B cell (primary cell): ENCODE measurements at regions not wholly inside any gene's neighbourhood (a gene's known extent, or its start where the extent isn't known, plus 50 kb on each side); places are given as distances from the start of the nearest gene placed in this dataset.

Source experiments
- ATAC-seq: fragments of 200-7000 bp; cut with Tn5 transposase; one replicate; pipeline ENCODE4 v1.10.0; 2021; ENCODE audit warnings: low read depth, mild to moderate bottlenecking, moderate number of reproducible peaks, moderate library complexity
- CTCF ChIA-PET: fragments of 350-600 bp; sonication (Branson Sonifier 250); formaldehyde crosslinking; loops from one replicate; lab custom pipeline; 2021; ENCODE audit warnings: antibody characterized with exemption, inconsistent platforms; lab: Charles Lee
- POLR2A ChIA-PET: fragments of 350-600 bp; sonication (Branson Sonifier 250); formaldehyde crosslinking; loops from one replicate; lab custom pipeline; 2021; ENCODE audit warnings: antibody characterized with exemption; lab: Charles Lee
- DNase-seq: peaks from one replicate; pipeline ENCODE4 v3.0.0; 2013
- H2AFZ ChIP-seq: 2 replicates; pipeline ENCODE4 v1.6.1; 2012; ENCODE audit warnings: mild to moderate bottlenecking, low read depth, low read length; ENCODE audit not compliant: insufficient read depth, poor library complexity, severe bottlenecking
- H3K27ac ChIP-seq, 2 donors: 1 replicate in 1 of 2; 2 replicates in 1 of 2; pipeline ENCODE4 v1.5.1; 2012 to 2013; ENCODE audit warnings: low read length in 2 of 2, mild to moderate bottlenecking in 2 of 2, moderate library complexity in 1 of 2
- H3K27me3 ChIP-seq, 4 experiments: fragments of 200-600 bp in 1 of 4; sonication (generic) in 1 of 4; replicated peaks in 1 of 4; 1 replicate in 2 of 4; 2 replicates in 2 of 4; pipeline versions ENCODE4 v1.6.1 to v1.7.0; 2013 to 2016; ENCODE audit warnings: low read length in 3 of 4, mild to moderate bottlenecking in 2 of 4, mixed read lengths in 1 of 4, moderate library complexity in 1 of 4; ENCODE audit not compliant: insufficient read depth in 4 of 4, control insufficient read depth in 3 of 4; ENCODE audit errors: control extremely low read depth in 1 of 4
- H3K36me3 ChIP-seq, 2 experiments: replicated peaks in 1 of 2; 1 replicate in 1 of 2; 2 replicates in 1 of 2; pipeline versions ENCODE4 v1.6.1 to v1.7.1; 2013; ENCODE audit warnings: low read length in 1 of 2; ENCODE audit not compliant: insufficient read depth in 2 of 2, control insufficient read depth in 1 of 2; ENCODE audit errors: control extremely low read depth in 1 of 2, extremely low read depth in 1 of 2
- H3K4me1 ChIP-seq, 2 donors: fragments of 200-600 bp in 1 of 2; sonication (generic) in 1 of 2; 1 replicate in 1 of 2; 2 replicates in 1 of 2; pipeline versions ENCODE4 v1.5.1 to v1.6.1; 2013 to 2017; ENCODE audit warnings: low read length in 2 of 2; ENCODE audit not compliant: control insufficient read depth in 2 of 2, insufficient read depth in 2 of 2
- H3K4me2 ChIP-seq: replicated peaks from 2 replicates; pipeline ENCODE3; 2012; ENCODE audit warnings: mild to moderate bottlenecking, low read depth, low read length; ENCODE audit not compliant: poor library complexity, severe bottlenecking
- H3K4me3 ChIP-seq, 5 experiments: fragments of 200-600 bp in 1 of 5; sonication (generic) in 1 of 5; 1 replicate in 3 of 5; 2 replicates in 2 of 5; pipeline versions ENCODE4 v1.5.1 to v1.7.0; 2011 to 2016; ENCODE audit warnings: low read length in 4 of 5, mild to moderate bottlenecking in 4 of 5, low read depth in 2 of 5, control low read depth in 1 of 5, moderate library complexity in 1 of 5; ENCODE audit not compliant: insufficient read depth in 1 of 5; ENCODE audit errors: control extremely low read depth in 1 of 5, extremely low read depth in 1 of 5
- H3K79me2 ChIP-seq: fragments of 200-600 bp; sonication (generic); one replicate; pipeline ENCODE4 v1.6.0; 2016; ENCODE audit warnings: low read length; ENCODE audit not compliant: control insufficient read depth, insufficient read depth
- H3K9ac ChIP-seq: fragments of 200-600 bp; sonication (generic); 2 replicates; pipeline ENCODE4 v1.6.1; 2017; ENCODE audit warnings: mild to moderate bottlenecking, low read length, moderate library complexity
- H3K9me3 ChIP-seq, 3 donors: one replicate each; pipeline versions ENCODE4 v1.6.1 to v1.7.1; 2013; ENCODE audit warnings: low read length in 2 of 3; ENCODE audit not compliant: control insufficient read depth in 2 of 3, insufficient read depth in 1 of 3; ENCODE audit errors: control extremely low read depth in 1 of 3
- H4K20me1 ChIP-seq: 2 replicates; pipeline ENCODE4 v1.6.0; 2012; ENCODE audit warnings: mild to moderate bottlenecking, low read length; ENCODE audit not compliant: insufficient read depth, control insufficient read depth, poor library complexity, severe bottlenecking
- H3K27ac Mint-ChIP-seq: one replicate; pipeline ENCODE4 v1.8.0; 2021; ENCODE audit warnings: mixed read lengths
- H3K27me3 Mint-ChIP-seq: one replicate; pipeline ENCODE4 v1.8.0; 2021; ENCODE audit warnings: mixed read lengths
- H3K4me1 Mint-ChIP-seq: one replicate; pipeline ENCODE4 v1.8.0; 2021; ENCODE audit warnings: mixed read lengths
- H3K4me3 Mint-ChIP-seq: one replicate; pipeline ENCODE4 v1.8.0; 2021; ENCODE audit warnings: mixed read lengths
- H3K9me3 Mint-ChIP-seq: one replicate; pipeline ENCODE4 v1.8.0; 2022; ENCODE audit warnings: mixed read lengths; ENCODE audit not compliant: insufficient read depth
- EZH2 ChIP-seq: IDR thresholded peaks from 2 replicates; pipeline ENCODE4 v1.6.1; 2012; ENCODE audit warnings: borderline replicate concordance, low read depth, mild to moderate bottlenecking, moderate library complexity, low read length; ENCODE audit not compliant: insufficient read depth, poor library complexity, severe bottlenecking
- WGBS: methylation state at CpG from one replicate; pipeline ENCODE4 v1.1.5; 2013; ENCODE audit warnings: missing lambda C conversion rate; ENCODE audit not compliant: insufficient coverage; 5-methylcytosine and 5-hydroxymethylcytosine counted together
- intact Hi-C: fragments of 100-400 bp; cut with micrococcal nuclease; formaldehyde crosslinking; loops from one replicate; pipeline ENCODE4 v1.10.0; 2022
- TF ChIP-seq, protein P1 (sequence below): fragments of 200-600 bp; IDR thresholded peaks from one replicate; pipeline ENCODE4 v1.8.0; 2022; ENCODE audit warnings: antibody characterized with exemption, mild to moderate bottlenecking

DNA sequence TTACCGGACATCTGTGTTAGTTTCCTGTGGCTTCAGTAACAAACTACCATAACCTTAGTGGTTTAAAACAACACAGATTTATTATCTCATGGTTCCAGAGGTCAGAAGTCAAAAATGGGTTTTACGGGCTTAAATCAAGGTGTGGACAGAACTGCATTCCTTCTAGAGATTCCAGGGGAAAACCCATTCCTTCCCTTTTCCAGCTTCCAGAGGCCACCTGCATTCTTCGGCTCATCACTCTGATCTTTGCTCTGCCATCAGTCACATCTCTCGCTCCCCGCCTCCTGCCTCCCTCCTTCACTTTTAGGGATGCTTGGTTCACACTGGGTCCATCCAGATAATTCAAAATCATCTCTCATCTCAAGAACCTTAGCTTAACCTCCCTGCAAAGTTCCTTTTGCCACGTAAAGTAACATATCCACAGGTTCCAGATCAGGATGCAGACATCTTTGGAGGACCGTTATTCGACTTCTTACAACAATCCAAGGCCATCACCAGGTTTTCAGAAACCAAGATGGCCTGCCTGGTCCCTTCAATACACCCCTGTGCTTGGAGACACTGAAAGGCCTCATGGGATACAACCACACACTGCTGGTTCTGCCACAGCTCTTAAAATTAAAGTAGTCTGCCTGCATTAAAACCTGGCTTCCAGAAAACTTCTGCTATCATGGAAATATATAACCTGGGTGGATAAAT, 225.9 kb upstream of the MYO3A start:
- Histone ChIP-seq H4K20me1 (no peaks in the 10 kb centered on the region), H3K4me1 (no peaks in the 10 kb centered on the region), H3K36me3 (no peaks in the 10 kb centered on the region), H3K9ac (no peak overlapping the region), H3K9me3 (no peaks in the 10 kb centered on the region), H3K4me3 (no peak overlapping the region), H3K4me2 (no peak overlapping the region), H3K79me2 (no peaks in the 10 kb centered on the region), H3K27me3 (no peaks in the 10 kb centered on the region), H3K27ac (no peak overlapping the region), H2AFZ (no peak overlapping the region)
- WGBS = 76% methylated on average over 7 of the region's 8 CpGs
- DNase-seq (no peak), ATAC-seq (no peak)
- no peaks in the 10 kb centered on the region for H3K4me1 Mint-ChIP-seq
- no peak overlapping the region for H3K4me3 Mint-ChIP-seq
- ChIA-PET CTCF (no interaction called here), POLR2A (no interaction called here)
- H3K9me3 Mint-ChIP-seq = no peaks in the 10 kb centered on the region
- TF ChIP-seq EZH2 = no peak
- TF ChIP-seq, protein P1, sequence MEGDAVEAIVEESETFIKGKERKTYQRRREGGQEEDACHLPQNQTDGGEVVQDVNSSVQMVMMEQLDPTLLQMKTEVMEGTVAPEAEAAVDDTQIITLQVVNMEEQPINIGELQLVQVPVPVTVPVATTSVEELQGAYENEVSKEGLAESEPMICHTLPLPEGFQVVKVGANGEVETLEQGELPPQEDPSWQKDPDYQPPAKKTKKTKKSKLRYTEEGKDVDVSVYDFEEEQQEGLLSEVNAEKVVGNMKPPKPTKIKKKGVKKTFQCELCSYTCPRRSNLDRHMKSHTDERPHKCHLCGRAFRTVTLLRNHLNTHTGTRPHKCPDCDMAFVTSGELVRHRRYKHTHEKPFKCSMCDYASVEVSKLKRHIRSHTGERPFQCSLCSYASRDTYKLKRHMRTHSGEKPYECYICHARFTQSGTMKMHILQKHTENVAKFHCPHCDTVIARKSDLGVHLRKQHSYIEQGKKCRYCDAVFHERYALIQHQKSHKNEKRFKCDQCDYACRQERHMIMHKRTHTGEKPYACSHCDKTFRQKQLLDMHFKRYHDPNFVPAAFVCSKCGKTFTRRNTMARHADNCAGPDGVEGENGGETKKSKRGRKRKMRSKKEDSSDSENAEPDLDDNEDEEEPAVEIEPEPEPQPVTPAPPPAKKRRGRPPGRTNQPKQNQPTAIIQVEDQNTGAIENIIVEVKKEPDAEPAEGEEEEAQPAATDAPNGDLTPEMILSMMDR = no peak
- intact Hi-C loops = no loop called here
- H3K27ac Mint-ChIP-seq = no peak overlapping the region
- H3K27me3 Mint-ChIP-seq = peaks cover 17% of the 10 kb centered on the region

DNA sequence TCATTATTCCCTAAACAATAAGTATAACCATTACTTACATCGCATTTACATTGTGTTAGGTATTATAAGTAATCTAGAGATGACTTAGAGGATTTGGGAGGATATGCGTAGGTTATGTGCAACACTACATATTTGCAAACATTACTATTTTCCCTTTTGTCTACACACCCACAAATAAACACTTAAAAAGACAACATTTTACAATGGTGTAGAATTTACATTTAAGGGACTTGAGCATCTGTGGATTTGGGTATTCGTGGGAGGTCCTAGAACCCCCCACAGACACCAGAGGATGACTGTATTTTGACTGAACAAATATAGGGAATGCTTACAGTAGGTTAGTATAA, 220.2 kb upstream of the MYO3A start:
- H3K9me3 ChIP-seq = no peaks in the 10 kb centered on the region
- no CpG with 5 or more reads among the region's 3 CpGs for WGBS
- H3K4me3 ChIP-seq = no peak overlapping the region
- Mint-ChIP-seq H3K27me3 (peaks cover 17% of the 10 kb centered on the region), H3K4me3 (no peak overlapping the region), H3K27ac (no peak overlapping the region), H3K4me1 (no peaks in the 10 kb centered on the region), H3K9me3 (no peaks in the 10 kb centered on the region)
- H3K36me3 ChIP-seq = no peaks in the 10 kb centered on the region
- no peak overlapping the region for H3K4me2 ChIP-seq
- TF ChIP-seq, protein P1 = no peak
- no peak overlapping the region for H3K9ac ChIP-seq
- ATAC-seq (no peak), DNase-seq (no peak)
- POLR2A ChIA-PET = no interaction called here
- CTCF ChIA-PET = no interaction called here
- peaks cover 0 to 2% (median 0%) of the 10 kb centered on the region in 4 experiments for H3K27me3 ChIP-seq
- no peak overlapping the region for H3K27ac ChIP-seq
- intact Hi-C loops = loop anchor here (2.0 kb wide), 1 partner anchor 601 kb away; no protein-coding TSS in a partner anchor
- no peaks in the 10 kb centered on the region for H3K79me2 ChIP-seq
- no peaks in the 10 kb centered on the region for H3K4me1 ChIP-seq
- no peak overlapping the region for H2AFZ ChIP-seq
- no peaks in the 10 kb centered on the region for H4K20me1 ChIP-seq
